ENCODE measurements at regions not wholly inside any gene's neighbourhood (a gene's known extent, or its start where the extent isn't known, plus 50 kb on each side); places are given as distances from the start of the nearest gene placed in this dataset.
A peak's percentile ranks its signal among the peaks of the same experiment; 100 is the strongest.

GRCh38 chr9:79812099-79812498 lies 240.3 kb downstream of the TLE4 start:
- H3K4me3 ChIP-seq (ENCODE audit: low read depth, low read length) = no peak overlapping the region
- DNase-seq (ENCODE audit: low read depth, low spot score) = no peak
- no peak for TF ChIP-seq CTCF (IDR thresholded peaks at IDR 0.05; ENCODE audit: insufficient read depth, low read length, missing control alignments)
- CTCF ChIA-PET = no interaction called here
- POLR2A ChIA-PET = no interaction called here

GRCh38 chr9:79809931-79810330 lies 238.2 kb downstream of the TLE4 start:
- no peak for TF ChIP-seq CTCF (IDR thresholded peaks at IDR 0.05; ENCODE audit: insufficient read depth, low read length, missing control alignments)
- POLR2A ChIA-PET = no interaction called here
- no peak overlapping the region for H3K4me3 ChIP-seq (ENCODE audit: low read depth, low read length)
- DNase-seq (ENCODE audit: low read depth, low spot score) = peak; percentile 60
- CTCF ChIA-PET = no interaction called here

GRCh38 chr9:79809316-79809876 lies 237.6 kb downstream of the TLE4 start:
- TF ChIP-seq CTCF (IDR thresholded peaks at IDR 0.05; ENCODE audit: insufficient read depth, low read length, missing control alignments) = no peak
- POLR2A ChIA-PET = no interaction called here
- CTCF ChIA-PET = interaction anchor here (1.2 kb wide), 1 partner anchor 9 kb away, joined by 3 read pairs; no protein-coding TSS in a partner anchor

GRCh38 chr9:79807971-79808370 lies 236.2 kb downstream of the TLE4 start:
- POLR2A ChIA-PET = no interaction called here
- CTCF ChIA-PET = interaction anchor here (1.2 kb wide), 1 partner anchor 10 kb away, joined by 3 read pairs; no protein-coding TSS in a partner anchor
- DNase-seq (ENCODE audit: low read depth, low spot score) = no peak
- no peak for TF ChIP-seq CTCF (IDR thresholded peaks at IDR 0.05; ENCODE audit: insufficient read depth, low read length, missing control alignments)
- H3K4me3 ChIP-seq (ENCODE audit: low read depth, low read length) = no peak overlapping the region

More at GRCh38 chr9:79809316-79809876, 237.6 kb downstream of the TLE4 start:
- DNase-seq (ENCODE audit: low read depth, low spot score) = no peak
- no peak overlapping the region for H3K4me3 ChIP-seq (ENCODE audit: low read depth, low read length)

- no peak for TF ChIP-seq CTCF (IDR thresholded peaks at IDR 0.05; ENCODE audit: insufficient read depth, low read length, missing control alignments)
- POLR2A ChIA-PET = no interaction called here
- no peak overlapping the region for H3K4me3 ChIP-seq (ENCODE audit: low read depth, low read length)
- no peak for DNase-seq (ENCODE audit: low read depth, low spot score)
- CTCF ChIA-PET = no interaction called here
These were observed 234.3 kb downstream of the TLE4 start for GRCh38 chr9:79806086-79806485.

GRCh38 chr9:79801459-79801858 lies 229.7 kb downstream of the TLE4 start:
- no peak overlapping the region for H3K4me3 ChIP-seq (ENCODE audit: low read depth, low read length)
- TF ChIP-seq CTCF (IDR thresholded peaks at IDR 0.05; ENCODE audit: insufficient read depth, low read length, missing control alignments) = no peak
- ChIA-PET POLR2A (no interaction called here), CTCF (no interaction called here)
- DNase-seq (ENCODE audit: low read depth, low spot score) = no peak
